Epithelial cell of esophagus (primary cell): ENCODE measurements at regions not wholly inside any gene's neighbourhood (a gene's known extent, or its start where the extent isn't known, plus 50 kb on each side); places are given as distances from the start of the nearest gene placed in this dataset.

Source experiments
- DNase-seq: peaks from one replicate; pipeline ENCODE4 v3.0.0; 2010; ENCODE audit warnings: low read depth
- H3K4me3 ChIP-seq: 2 replicates; pipeline ENCODE4 v1.5.1; 2011; ENCODE audit warnings: mild to moderate bottlenecking, low read length, control low read depth
- CTCF ChIP-seq: IDR thresholded peaks from 2 replicates; pipeline ENCODE4 v1.5.1; 2011; ENCODE audit warnings: low read depth, mild to moderate bottlenecking, low read length, control low read depth, inconsistent platforms; ENCODE audit not compliant: insufficient read depth; ENCODE audit errors: missing control alignments

DNA sequence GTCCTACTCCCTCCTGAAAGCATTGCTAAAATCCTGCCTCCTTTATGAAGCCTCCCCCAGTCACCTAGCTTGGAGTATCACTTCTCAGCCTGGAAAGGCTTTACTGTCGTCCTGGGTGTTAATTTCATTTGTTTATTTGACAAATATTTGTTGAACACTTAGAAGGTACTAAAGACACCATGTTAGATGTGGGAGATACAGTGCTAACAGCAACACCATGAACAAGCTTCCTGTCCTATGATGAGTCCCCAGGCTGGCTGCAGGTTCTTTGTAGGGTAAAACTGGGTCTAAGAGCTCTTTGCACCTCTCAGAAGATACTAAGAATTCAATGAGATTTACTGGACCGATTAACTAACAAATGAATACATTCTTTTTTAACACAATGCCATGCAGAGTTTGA, 109.2 kb upstream of the TMEM170B start:
- no peak for DNase-seq
- TF ChIP-seq CTCF = no peak
- H3K4me3 ChIP-seq = no peak overlapping the region

GRCh38 chr6:11427723-11428245, 109.8 kb upstream of the TMEM170B start:
- H3K4me3 ChIP-seq = no peak overlapping the region
- DNase-seq = no peak
- TF ChIP-seq CTCF = no peak

GRCh38 chr6:11427091-11427722, 110.3 kb upstream of the TMEM170B start:
- DNase-seq = no peak
- TF ChIP-seq CTCF = no peak
- no peak overlapping the region for H3K4me3 ChIP-seq

DNA sequence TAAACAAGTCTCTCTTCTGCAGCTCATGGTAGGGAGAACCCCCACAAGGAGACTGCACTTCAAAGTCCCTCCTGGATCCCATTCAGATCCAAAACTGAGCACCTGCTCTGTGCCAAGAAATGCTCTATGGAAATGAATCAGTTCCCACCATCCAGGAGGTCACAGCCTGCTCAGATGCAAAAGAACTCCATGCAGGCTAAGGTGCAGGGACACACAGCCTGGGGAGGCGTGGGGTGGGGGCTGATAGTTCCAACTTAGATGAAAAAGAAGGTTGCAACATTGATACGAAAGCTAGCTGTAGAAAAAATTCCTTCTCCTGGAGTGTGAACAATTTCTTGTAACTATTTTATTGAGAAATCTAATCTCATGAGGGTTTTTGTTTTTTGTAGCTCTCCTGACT, 111.0 kb upstream of the TMEM170B start:
- no peak overlapping the region for H3K4me3 ChIP-seq
- no peak for DNase-seq
- TF ChIP-seq CTCF = no peak

- no peak for TF ChIP-seq CTCF
- no peak overlapping the region for H3K4me3 ChIP-seq
- no peak for DNase-seq
Observed at GRCh38 chr6:11425876-11426275, 111.7 kb upstream of the TMEM170B start.

DNA sequence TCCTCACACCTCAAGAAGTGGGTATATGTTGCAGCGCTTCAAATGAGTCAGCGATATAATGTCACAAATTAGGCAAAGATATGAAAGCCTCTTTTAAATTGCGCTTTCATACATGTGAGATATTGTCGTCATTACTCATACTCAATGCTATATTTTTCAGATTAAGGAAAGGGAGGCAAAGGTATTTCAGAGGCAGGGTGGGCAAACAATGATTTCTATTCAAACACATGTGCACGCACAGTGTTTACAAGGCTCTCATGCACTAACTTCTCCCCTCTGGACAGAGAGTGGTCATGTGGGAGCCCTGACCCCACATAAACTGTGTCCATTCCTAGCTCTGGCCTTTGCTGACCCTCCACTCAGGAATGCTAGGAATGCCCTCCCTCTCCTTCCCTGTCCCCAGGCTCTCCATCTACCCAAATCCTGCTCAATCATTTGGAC, 112.1 kb upstream of the TMEM170B start:
- H3K4me3 ChIP-seq = no peak overlapping the region
- TF ChIP-seq CTCF = no peak
- no peak for DNase-seq
